ENCODE measurements at regions not wholly inside any gene's neighbourhood (a gene's known extent, or its start where the extent isn't known, plus 50 kb on each side); places are given as distances from the start of the nearest gene placed in this dataset.
"Not testable (repeated sequence)": the region's sequence is repeated elsewhere in the genome, so short reads cannot be mapped to it uniquely, and the experiment has no call there.

GRCh38 chr4:115200201-115201041 lies 87.0 kb upstream of the NDST4 start:
- H3K27me3 Mint-ChIP-seq; DNase-seq; H3K9me3 Mint-ChIP-seq; CTCF ChIA-PET; H3K36me3 Mint-ChIP-seq (ENCODE audit: low read depth); H3K4me3 Mint-ChIP-seq; POLR2A ChIA-PET; H3K4me1 Mint-ChIP-seq; H3K27ac Mint-ChIP-seq: not testable (repeated sequence)

- H3K4me1 Mint-ChIP-seq; CTCF ChIA-PET; H3K27me3 Mint-ChIP-seq; H3K36me3 Mint-ChIP-seq (ENCODE audit: low read depth); H3K9me3 Mint-ChIP-seq; DNase-seq; H3K4me3 Mint-ChIP-seq; H3K27ac Mint-ChIP-seq; POLR2A ChIA-PET: not testable (repeated sequence)
Measured at GRCh38 chr4:115194612-115195011, 81.2 kb upstream of the NDST4 start.

GRCh38 chr4:115190529-115190928 lies 77.1 kb upstream of the NDST4 start:
- H3K4me1 Mint-ChIP-seq, result no peaks in the 10 kb centered on the region
- no peaks in the 10 kb centered on the region for H3K36me3 Mint-ChIP-seq (ENCODE audit: low read depth)
- H3K27ac Mint-ChIP-seq, result no peak overlapping the region
- H3K9me3 Mint-ChIP-seq, result no peaks in the 10 kb centered on the region
- CTCF ChIA-PET, result interaction anchor here (0.6 kb wide), 1 partner anchor 500 kb away, joined by 3 read pairs; no protein-coding TSS in a partner anchor
- DNase-seq, result no peak
- H3K4me3 Mint-ChIP-seq, result no peak overlapping the region
- no peaks in the 10 kb centered on the region for H3K27me3 Mint-ChIP-seq
- POLR2A ChIA-PET, result no interaction called here

- Mint-ChIP-seq H3K27me3 (no peaks in the 10 kb centered on the region), H3K27ac (no peak overlapping the region), H3K9me3 (no peaks in the 10 kb centered on the region), H3K4me1 (no peaks in the 10 kb centered on the region), H3K4me3 (no peak overlapping the region), H3K36me3 (ENCODE audit: low read depth) (no peaks in the 10 kb centered on the region)
- CTCF ChIA-PET, result no interaction called here
- POLR2A ChIA-PET, result no interaction called here
- DNase-seq, result no peak
Measured at GRCh38 chr4:115187136-115187535, 73.7 kb upstream of the NDST4 start.

- H3K27ac Mint-ChIP-seq, result not testable (repeated sequence)
Measured at GRCh38 chr4:115179438-115180062, 66.1 kb upstream of the NDST4 start.

GRCh38 chr4:115178687-115179086 lies 65.3 kb upstream of the NDST4 start:
- H3K9me3 Mint-ChIP-seq; H3K27ac Mint-ChIP-seq; H3K4me1 Mint-ChIP-seq; H3K36me3 Mint-ChIP-seq (ENCODE audit: low read depth); DNase-seq; POLR2A ChIA-PET; H3K4me3 Mint-ChIP-seq; H3K27me3 Mint-ChIP-seq: not testable (repeated sequence)
- CTCF ChIA-PET, result interaction anchor here (0.6 kb wide), 1 partner anchor 441 kb away, joined by 3 read pairs; no protein-coding TSS in a partner anchor

More at GRCh38 chr4:115179438-115180062, 66.1 kb upstream of the NDST4 start:
- H3K9me3 Mint-ChIP-seq; H3K27me3 Mint-ChIP-seq; DNase-seq; H3K4me1 Mint-ChIP-seq; POLR2A ChIA-PET; H3K4me3 Mint-ChIP-seq; H3K36me3 Mint-ChIP-seq (ENCODE audit: low read depth); CTCF ChIA-PET: not testable (repeated sequence)

GRCh38 chr4:115171220-115171619 lies 57.8 kb upstream of the NDST4 start:
- Mint-ChIP-seq H3K9me3 (no peaks in the 10 kb centered on the region), H3K27me3 (no peaks in the 10 kb centered on the region), H3K36me3 (ENCODE audit: low read depth) (no peaks in the 10 kb centered on the region), H3K27ac (no peak overlapping the region), H3K4me1 (no peaks in the 10 kb centered on the region), H3K4me3 (no peak overlapping the region)
- ChIA-PET CTCF (no interaction called here), POLR2A (no interaction called here)
- DNase-seq, result no peak

GRCh38 chr4:115165503-115165902 lies 52.1 kb upstream of the NDST4 start:
- no peaks in the 10 kb centered on the region for H3K27me3 Mint-ChIP-seq
- no peak for DNase-seq
- POLR2A ChIA-PET, result no interaction called here
- no peak overlapping the region for H3K27ac Mint-ChIP-seq
- no peaks in the 10 kb centered on the region for H3K36me3 Mint-ChIP-seq (ENCODE audit: low read depth)
- no peaks in the 10 kb centered on the region for H3K4me1 Mint-ChIP-seq
- H3K4me3 Mint-ChIP-seq, result no peak overlapping the region
- H3K9me3 Mint-ChIP-seq, result no peaks in the 10 kb centered on the region
- CTCF ChIA-PET, result no interaction called here
